Thyroid gland (tissue), 4 donors: ENCODE measurements at regions not wholly inside any gene's neighbourhood (a gene's known extent, or its start where the extent isn't known, plus 50 kb on each side); places are given as distances from the start of the nearest gene placed in this dataset.

Experiments used
- CTCF ChIP-seq, 6 experiments: fragments of 200-600 bp in 3 of 6; fragments of 450-650 bp in 3 of 6; sonication (generic) in 3 of 6; IDR thresholded peaks; one replicate each; pipeline ENCODE4 v1.5.1; 2016 to 2019; ENCODE audit warnings: antibody characterized with exemption in 6 of 6, mild to moderate bottlenecking in 2 of 6, inconsistent platforms in 1 of 6, moderate library complexity in 1 of 6
- POLR2A ChIP-seq, 2 donors: fragments of 450-650 bp; IDR thresholded peaks; one replicate each; pipeline ENCODE4 v1.6.1; 2017; ENCODE audit warnings: antibody characterized with exemption in 2 of 2, mild to moderate bottlenecking in 2 of 2, moderate library complexity in 1 of 2

GRCh38 chr12:17665839-17666238, 424.2 kb downstream of the RERGL start:
- no peak for TF ChIP-seq CTCF (IDR thresholded peaks at IDR 0.05)
- no peak for TF ChIP-seq POLR2A (IDR thresholded peaks at IDR 0.05)
